ENCODE measurements at regions not wholly inside any gene's neighbourhood (a gene's known extent, or its start where the extent isn't known, plus 50 kb on each side); places are given as distances from the start of the nearest gene placed in this dataset.

DNA sequence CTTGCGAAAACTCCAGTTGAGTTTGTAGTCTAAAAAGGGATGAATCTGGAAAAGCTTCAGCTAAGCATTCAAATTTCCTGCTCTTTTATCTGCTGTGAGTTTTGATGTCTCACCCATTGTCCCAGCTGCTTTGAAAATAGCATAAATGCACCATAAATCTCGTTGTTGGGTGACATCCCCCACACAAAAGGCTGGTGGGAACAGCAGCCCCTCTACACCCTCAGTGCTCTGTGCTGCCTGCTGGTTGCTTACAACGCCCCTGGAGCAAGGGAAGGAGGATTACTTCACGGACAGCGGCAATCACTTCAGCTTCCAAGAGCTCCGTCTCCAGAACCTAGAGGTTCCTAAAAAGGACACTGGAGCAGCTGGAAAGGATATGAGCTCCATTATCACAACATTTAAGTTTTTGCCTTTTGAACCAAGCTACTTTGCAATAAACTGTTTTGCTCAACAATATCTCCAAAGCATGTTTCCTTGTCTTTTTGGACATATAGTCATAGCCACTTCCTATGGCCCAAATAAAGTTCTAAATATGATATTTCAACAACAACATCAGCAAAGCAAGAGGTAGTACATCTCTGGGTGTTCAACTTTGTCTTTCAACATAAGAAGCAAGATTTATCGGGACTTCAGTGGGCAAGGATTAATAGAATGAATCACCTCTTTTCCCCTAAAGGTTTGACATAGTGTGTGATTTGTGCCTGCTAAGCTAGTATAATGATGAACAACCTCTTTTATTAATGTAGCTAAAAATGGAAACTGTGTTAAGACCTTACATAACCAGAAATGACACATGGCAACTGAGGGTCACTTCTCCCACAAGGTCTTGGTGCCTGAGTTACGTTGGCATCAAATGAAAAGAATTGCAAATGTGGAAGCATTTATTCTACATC is 413.5 kb downstream of the TXNL1 start:
- Histone ChIP-seq H3K79me2 (ENCODE audit: control insufficient read depth, insufficient read depth, low read length) (no peaks in the 10 kb centered on the region), H3K27me3 (ENCODE audit: control insufficient read depth in 2 of 2, insufficient read depth in 2 of 2, low read length in 2 of 2) (no peaks in the 10 kb centered on the region), H3K27ac (ENCODE audit: extremely low read depth, low read depth, low read length) (no peak overlapping the region), H3K4me3 (no peak overlapping the region), H2AFZ (ENCODE audit: low read depth, low read length) (no peak overlapping the region), H3K9me1 (ENCODE audit: control insufficient read depth, insufficient read depth, low read length) (no peaks in the 10 kb centered on the region), H3K4me2 (ENCODE audit: insufficient read depth, low read length) (no peak overlapping the region), H3K4me1 (replicated peaks in 1 of 2; ENCODE audit: control insufficient read depth in 2 of 2, insufficient read depth in 2 of 2, low read length in 2 of 2) (no peaks in the 10 kb centered on the region), H3K36me3 (ENCODE audit: control insufficient read depth, insufficient read depth, low read length) (no peaks in the 10 kb centered on the region), H3K9ac (ENCODE audit: insufficient read depth in 1 of 2, low read depth in 2 of 2, low read length in 2 of 2) (no peak overlapping the region), H3K9me3 (replicated peaks; ENCODE audit: control insufficient read depth, insufficient read depth, low read depth, low read length) (no peaks in the 10 kb centered on the region), H4K20me1 (replicated peaks; ENCODE audit: control insufficient read depth, insufficient read depth, low read length) (no peaks in the 10 kb centered on the region)
- intact Hi-C loops (cut with micrococcal nuclease), result no loop called here
- FAIRE-seq, result no peak
- WGBS (ENCODE audit: insufficient coverage, low coverage, missing lambda C conversion rate), result 7% methylated on average over 7 of the region's 8 CpGs
- TF ChIP-seq ZNF217 (CRISPR knock-in tag; IDR thresholded peaks at IDR 0.05) (no peak), ZHX1 (conservative IDR thresholded peaks at IDR 0.05; ENCODE audit: low read length) (no peak)
- TF ChIP-seq, protein P1, sequence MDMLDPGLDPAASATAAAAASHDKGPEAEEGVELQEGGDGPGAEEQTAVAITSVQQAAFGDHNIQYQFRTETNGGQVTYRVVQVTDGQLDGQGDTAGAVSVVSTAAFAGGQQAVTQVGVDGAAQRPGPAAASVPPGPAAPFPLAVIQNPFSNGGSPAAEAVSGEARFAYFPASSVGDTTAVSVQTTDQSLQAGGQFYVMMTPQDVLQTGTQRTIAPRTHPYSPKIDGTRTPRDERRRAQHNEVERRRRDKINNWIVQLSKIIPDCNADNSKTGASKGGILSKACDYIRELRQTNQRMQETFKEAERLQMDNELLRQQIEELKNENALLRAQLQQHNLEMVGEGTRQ (CRISPR knock-in tag; IDR thresholded peaks at IDR 0.05), result no peak
- no peak for DNase-seq (ENCODE audit: extremely low read depth in 1 of 4, low spot score in 3 of 4)
- BruUV-seq (replicated peaks), result no TSS peak
- ChIA-PET POLR2A (interaction anchor here (0.6 kb wide), 1 partner anchor 10 kb away, joined by 3 read pairs; no protein-coding TSS in a partner anchor), CTCF (ENCODE audit: low intra/inter-chr PET ratio) (no interaction called here)
- in situ Hi-C loops (cut with MboI), result no loop called here
- no peak for ATAC-seq
